Right renal pelvis (tissue), 4 donors: ENCODE measurements at regions not wholly inside any gene's neighbourhood (a gene's known extent, or its start where the extent isn't known, plus 50 kb on each side); places are given as distances from the start of the nearest gene placed in this dataset.
"Not testable (repeated sequence)": the region's sequence is repeated elsewhere in the genome, so short reads cannot be mapped to it uniquely, and the experiment has no call there.

Experiments used
- DNase-seq, 4 donors: peaks; one replicate each; pipeline ENCODE4 v3.0.0-alpha.2; 2013; ENCODE audit warnings: low read depth in 4 of 4, low spot score in 3 of 4, missing footprints in 1 of 4

DNA sequence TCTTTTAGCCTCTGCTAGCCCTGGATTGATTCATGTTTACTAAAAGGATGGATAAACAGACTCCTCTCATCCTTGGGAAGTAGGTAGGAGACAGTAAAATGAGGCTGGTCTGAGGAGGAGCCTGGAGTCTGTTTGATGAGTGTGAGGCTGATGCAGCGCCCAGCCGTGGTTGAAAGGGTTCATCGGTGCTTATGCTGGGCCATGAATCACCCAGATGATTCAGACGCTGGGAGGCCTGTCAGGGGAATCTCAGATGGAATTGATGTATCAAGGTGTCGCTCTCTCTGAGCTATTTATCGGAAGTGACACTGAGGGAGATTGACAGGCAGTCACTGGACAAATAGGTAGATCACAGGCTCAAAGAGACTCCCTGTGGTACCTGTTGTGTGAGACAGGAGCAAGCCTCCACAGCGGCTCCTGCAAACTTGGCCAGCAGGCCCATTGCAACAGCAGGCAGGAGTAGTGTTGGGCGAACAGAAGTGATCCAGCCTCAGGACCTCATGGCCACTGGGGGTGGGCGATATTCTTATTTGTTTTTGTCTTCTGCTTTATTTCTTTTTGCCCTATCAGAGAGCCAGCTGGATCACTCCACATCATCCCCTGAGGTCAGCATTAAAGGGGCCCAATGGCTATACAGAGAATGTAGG, 109.9 kb upstream of the CADM1 start:
- no peak for DNase-seq

DNA sequence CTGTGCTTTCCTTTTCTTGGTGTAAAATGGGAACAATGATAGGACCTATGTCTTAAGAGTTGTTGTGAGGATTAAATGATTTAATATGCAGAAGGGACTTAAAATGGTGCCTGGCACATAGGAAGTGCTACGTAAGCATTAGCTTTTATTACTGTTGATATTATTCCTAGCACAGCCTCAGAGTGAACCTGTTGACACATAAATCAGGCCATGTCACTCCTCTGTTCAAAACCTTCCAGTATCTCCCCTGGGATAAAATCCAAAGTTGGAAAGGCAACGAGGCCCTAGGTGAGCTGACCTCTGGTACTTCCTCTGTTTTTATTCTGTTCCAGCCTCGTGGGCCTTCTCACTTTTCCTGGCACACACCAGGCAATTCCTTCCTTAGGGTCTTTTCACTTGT, 108.8 kb upstream of the CADM1 start:
- no peak for DNase-seq

DNA sequence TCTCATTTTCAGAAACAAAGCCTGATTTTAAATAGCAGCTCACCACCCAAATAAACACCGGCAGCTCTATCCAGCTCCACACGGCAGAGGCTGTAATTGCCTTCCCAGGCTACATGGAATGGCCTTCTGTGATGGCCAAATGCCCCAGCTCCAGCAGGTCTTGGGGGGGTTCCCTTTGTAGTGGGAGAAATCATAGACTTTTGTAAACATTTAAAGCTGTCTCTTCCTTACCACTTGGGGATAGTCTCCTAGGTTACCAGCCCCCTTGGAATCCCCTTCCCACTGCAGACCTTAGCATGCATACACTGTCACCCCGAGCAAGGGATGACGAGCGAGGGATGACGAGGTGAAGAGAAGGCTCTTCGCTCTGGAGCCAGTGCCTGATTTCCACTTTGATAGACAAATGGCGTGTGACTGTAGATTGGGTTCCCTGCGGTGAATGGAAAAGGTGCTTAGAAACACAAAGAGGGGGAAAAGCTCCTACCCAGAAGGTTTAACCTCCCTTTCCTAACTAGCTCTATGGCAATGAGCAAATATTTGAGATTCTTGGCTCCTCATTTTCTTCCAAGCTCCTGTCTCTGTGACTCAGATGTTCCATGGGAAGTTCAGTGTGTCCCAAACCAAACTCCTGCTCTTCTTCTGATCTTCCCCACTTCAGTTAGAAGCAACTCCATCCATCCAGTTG, 108.0 kb upstream of the CADM1 start:
- DNase-seq, result no peak

DNA sequence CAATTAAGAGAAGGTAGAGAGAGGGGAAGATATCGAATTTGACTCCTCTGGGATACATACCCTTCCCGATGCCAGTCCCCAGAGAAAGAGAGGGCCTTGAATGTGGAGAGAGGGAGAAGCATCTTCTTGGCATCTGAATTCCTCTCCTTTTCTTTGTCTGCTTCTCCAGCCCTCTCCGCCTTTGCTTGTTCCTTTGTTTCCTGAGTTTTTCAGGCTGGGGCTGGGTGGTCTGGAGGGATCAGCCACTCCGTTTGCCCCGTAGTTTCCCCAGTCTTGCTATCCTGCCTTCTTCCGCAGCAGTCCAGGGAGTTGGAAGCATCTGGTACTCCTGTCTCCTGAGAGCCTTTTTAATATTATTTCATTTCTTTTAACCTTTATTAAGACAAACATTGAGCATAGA, 107.1 kb upstream of the CADM1 start:
- no peak for DNase-seq

DNA sequence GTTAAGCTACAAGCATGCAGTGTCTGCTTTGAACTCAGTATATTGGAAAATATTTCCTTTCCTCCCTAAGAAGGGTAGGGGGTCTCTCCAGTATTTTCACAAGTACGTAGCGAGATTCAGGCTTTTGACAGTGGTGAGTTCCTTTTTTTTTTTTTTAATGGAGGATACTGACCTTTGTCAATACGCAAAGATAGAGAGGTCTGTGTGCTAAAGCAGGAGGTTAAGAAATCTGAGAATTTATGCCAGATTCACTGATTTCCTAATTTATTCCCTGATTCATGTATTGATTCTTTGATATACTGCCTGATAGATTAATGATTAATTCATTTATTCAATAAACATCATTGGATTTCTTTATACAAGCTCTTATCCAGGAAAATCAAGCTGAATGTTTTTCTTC, 106.7 kb upstream of the CADM1 start:
- no peak for DNase-seq

DNA sequence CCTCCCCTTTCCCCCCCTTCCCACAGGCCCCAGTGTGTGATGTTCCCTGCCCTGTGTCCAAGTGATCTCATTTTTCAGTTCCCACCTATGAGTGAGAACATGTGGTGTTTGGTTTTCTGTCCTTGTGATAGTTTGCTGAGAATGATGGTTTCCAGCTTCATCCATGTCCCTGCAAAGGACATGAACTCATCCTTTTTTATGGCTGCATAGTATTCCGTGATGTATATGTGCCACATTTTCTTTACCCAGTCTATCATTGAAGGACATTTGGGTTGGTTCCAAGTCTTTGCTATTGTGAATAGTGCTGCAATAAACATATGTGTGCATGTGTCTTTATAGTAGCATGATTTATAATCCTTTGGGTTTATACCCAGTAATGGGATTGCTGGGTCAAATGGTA, 106.0 kb upstream of the CADM1 start:
- not testable (repeated sequence) for DNase-seq

DNA sequence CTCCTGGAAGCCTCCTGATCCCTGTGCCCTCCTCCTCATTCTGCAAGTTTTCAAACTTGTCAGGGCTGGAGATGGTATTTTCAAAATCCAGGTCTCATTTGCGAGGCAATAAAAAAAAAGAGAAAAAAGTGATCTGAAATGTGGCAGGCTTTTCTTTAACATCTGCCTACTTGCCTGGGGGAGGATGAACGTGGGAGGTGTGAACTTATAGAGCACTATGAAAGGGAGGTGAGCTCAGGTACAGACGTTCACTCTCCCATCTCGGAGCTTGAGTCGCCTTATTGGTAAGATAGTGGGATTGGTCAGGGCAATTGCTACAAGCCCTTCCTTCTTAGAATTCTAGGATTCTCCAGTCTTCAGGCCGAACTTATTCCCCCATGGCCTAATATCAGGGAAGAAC, 104.8 kb upstream of the CADM1 start:
- no peak for DNase-seq

DNA sequence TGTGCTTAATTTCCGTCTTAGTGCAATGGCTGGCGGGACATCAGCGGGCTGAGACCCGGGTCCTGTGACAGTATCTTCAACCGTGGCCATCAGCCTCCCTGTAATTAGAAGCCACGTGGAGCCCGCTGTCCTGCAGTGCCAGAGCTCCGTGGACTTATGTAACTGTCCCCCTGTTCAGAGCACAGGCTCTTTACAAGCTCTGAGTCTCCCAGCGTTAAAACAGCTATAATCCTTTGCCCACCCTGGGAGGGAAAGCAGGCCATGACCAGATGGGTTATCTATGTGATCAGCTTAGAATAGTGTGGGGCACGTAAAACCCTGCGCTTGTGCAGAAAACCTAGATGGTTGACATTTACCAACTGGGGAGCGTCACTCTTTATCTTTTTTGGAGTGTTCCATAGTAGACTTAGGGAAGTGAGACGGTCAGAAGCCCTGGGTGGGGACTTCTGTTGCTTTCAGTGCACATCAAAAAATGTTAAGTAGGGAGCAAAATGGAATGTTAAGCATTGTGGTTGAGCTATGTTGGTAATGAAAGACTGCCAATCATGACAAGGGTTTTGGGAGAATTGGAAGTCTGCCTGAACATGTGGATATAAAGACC, 103.5 kb upstream of the CADM1 start:
- no peak for DNase-seq

DNA sequence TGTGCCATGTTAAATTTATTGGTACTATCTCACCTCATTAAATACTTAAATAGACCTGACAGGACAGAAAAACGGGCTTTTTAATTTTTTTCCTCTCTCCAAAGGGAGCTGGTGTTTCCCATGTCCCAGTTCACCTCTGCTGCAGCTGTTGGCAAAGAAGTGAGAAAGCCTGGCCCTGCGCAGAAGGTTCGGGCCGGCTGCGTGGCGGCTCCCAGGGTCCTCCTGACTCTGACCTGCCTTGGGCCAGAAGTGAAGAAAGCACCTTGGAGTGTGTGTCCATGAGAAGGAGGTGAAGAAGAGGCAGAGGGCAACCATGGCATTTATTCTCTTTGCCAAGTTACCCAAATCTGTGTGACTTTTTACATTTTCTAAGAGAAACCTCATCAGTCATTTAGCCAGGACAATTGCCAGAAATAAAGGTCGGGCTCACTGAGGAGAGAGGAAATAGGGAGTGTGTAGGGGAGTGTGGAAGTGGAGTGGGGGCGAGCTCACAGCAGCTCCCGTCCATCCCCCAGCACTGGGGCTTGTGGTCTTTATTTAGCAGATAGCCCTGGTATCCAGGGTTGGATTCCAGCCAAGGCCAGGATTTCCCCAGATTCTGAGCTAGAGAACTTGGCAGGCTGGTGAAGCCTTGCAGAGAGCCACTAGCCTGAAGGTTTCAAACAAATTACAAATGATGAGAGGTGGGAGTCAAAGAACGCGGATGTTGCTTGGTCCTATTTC, 102.4 kb upstream of the CADM1 start:
- DNase-seq, result no peak

DNA sequence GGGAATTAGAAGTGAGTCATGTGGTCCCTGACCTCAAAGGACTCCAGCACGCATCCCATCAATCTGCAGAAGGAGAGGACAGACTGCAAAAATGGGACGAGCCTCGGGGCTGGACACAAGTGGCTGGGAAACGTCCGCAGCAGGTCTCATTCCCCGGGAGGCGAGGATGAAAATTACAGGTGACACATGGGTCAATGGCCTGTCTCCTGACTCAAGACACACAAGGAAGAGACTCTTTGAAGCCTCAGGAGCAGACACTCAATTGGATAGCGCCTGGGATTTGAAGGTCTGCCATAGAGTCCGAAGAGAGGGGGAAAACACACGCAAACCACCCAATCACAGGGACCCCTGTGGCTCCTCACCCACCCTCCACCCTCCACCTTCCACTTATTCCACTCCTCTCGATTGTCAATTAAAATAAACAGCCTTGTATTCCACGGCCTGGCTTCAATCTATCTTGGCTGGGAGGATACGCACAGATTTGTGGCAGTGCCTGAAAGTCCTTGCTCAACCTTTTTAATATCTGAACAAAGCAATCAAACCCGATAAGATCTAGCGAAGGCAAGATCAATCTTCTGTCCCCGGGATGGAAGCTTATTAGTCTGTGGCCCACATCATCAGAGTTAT, 101.8 kb upstream of the CADM1 start:
- no peak for DNase-seq

DNA sequence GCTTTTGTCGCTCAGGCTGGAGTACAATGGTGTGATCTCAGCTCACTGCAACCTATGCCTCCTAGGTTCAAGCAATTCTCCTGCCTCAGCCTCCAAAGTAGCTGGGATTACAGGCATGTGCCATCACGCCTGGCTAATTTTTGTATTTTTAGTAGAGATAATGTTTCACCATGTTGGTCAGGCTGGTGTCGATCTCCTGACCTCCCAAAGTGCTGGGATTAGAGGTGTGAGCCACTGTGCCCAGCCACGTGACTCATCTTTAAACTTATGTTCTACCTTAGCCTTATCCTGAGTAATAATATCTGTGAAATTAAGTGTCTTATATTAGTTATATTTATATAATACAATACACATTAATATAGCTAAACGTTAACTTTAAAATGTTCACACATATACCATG, 101.2 kb upstream of the CADM1 start:
- DNase-seq, result not testable (repeated sequence)

DNA sequence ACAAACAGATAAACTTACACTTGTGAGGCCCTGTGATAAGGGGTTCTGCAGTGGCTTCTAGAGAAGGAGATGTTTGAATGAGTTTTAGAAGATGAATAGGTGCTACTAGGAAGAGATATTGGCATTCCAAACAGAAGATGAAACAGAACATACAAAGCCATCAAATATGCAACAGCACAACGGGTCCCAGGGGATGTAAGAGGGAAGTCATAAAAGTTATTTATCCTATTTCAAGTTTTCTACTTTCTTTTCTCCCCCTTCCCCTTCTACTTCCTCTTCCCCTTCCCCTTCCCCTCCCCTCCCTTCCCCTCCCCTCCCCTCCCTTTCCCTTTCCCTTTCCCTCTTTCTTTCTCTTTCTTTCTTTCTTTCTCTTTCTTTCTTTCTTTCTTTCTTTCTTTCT, 94.9 kb upstream of the CADM1 start:
- DNase-seq, result no peak

DNA sequence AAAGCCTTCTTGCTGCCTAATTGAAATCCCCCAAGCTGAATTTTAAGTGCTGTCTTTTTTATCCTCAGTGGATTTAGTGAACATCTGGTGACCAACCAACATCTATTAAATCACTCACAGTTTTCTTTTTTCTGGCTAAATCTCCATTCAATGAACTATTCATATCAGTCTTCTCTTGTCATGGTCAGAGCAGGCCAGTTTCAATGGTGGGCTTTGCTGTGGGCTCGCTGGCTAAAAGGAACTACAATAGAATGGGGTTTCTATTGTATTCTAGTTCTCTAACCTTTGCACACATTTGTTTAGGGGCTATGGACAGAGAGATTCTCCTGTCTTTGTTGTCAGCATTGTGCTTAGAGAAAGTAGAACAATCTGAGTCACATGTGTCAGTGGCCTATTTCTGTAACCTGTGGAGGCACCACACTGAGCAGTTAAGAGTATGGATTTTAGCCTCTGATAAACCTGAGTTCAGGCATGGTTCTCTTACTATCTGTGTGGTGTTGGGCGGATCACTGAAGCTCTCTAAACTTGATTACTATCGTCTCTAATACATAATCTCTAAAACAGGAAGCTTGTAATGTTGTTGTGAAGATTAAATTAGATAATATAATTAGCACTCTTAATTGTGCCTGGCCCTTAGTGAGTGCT, 94.2 kb upstream of the CADM1 start:
- DNase-seq, result no peak

DNA sequence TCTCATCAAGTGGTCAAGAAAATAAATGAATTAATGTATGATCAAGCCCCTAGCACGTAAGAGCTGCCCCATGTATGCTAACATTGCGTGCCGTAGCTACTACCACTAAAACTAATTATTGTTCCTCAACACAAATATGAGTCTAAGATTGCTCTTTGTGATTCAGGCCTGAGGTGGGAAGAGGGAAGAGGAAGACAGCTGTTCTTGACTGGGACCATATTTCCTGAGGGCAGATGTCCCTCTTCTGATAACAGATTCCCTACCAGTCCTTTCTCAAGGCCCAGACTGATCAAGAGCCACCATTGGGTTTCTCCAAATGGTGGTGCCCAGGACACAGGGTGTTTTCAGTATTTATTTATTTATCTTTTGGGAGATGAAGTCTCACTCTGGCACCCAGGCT, 87.2 kb upstream of the CADM1 start:
- no peak for DNase-seq

DNA sequence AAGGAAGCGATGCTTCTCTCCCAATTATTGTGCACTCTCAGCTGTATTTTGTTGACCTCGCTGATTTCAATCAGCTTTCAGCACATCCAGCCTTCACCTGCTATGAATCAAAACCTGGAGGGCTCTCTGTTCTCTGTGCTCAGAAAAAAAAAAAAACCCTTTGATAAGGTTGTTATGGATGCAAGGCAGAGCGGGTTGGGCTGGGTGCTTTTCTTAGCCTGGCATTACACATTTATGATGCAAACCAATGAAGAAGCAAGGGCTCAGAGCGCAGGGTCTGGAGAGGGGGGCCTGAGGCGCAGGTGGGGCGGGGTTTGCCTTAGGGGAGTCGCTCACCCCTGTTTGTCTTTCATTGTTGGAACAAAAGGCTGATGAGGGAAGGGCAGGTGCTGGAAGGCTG, 86.0 kb upstream of the CADM1 start:
- no peak for DNase-seq

DNA sequence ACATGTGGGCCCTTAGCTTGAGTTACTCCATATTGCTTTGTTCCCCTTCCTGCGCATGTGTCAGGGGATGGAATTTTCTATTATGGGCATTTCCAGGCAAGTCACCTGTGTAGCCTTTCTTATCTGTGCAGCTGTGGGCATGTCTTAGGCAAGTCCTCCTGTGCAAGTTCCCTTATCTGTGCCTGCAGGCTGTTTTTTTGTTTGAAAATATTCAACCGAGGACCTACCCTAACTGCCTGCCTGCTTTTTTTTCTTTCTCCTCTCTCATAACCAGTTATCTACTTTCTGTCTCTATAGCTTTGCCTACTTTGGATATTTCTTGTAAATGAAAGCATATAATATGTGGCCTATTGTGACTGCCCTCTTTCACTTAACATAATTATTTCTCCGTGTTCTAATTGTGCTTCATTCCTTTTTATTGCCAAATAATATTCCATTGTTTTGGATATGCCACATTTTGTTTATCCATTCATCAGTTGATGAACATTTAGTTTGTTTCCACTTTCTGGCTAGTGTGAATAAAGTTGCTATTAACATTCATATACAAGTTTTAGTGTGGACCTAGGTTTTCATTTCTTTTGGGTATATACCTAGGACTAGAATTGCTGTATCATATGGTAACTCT, 83.6 kb upstream of the CADM1 start:
- no peak for DNase-seq

DNA sequence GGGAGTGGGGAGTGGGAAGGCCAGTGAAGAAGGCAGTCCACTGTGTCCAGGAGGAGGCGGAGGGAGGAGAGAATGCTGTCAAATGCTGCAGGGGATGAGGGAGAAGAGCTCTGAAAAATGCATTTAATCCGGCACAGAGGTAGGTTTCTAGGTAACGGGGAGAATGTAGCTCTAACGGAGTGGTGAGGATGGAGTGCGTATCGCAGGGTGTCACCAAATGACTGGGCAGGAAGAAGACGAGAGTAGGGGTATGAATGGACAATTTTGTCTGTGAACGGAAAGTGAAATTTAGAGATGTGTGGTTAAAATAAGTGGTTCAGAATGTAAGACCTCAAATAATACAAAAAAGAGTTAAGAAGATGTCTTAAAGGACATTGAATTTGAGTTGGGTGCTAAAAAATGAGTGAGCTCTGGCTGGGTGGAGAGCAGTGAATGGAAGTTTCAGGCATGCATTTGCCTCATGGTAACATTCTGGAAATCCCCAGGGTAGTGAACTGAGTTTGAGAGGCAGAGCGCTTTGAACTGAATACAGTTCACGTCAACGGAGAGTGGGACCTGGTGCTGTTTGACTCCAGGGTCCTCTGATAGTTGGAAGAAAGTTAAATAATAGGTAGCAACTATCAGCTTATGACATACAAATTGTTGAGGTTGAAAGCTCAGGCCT, 81.3 kb upstream of the CADM1 start:
- DNase-seq, result no peak

DNA sequence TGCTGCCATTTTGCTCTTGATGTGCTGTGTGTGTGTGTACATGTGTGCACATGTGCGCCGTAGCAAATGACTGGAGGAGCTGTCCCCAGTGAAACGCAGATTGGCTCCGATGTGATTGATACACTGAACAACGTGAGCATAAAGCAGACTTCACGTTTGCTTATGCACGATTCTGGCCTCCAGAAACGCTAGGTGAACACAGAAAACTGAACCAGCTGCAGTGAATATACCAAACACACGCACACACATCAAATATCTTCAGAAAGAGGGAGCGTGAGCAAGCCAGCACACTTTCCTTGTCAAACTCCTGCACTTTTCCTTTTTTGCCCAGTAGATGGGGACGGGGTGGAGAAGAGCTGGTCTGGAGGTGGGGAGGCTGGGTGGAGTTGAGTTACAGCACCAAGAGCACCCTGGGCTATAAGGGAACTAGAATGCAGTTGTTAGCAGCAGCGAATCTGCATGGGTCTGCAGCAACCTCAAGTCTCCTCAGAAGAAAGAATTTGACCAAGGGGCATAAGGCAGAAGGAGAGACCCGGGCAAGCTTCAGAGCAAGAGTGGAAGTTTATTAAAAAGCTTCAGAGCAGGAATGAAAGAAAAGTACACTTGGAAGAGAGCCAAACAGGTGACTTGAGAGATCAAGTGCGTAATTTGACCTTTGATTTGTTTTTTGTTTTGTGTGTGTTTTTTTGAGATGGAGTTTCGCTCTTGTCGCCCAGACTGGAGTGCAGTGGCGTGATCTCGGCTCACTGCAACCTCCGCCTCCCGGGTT, 77.8 kb upstream of the CADM1 start:
- DNase-seq, result no peak
